GM12875 (cell line): ENCODE measurements at regions not wholly inside any gene's neighbourhood (a gene's known extent, or its start where the extent isn't known, plus 50 kb on each side); places are given as distances from the start of the nearest gene placed in this dataset.

Experiments used
- H3K4me3 ChIP-seq: one replicate; pipeline ENCODE4 v1.5.1; 2011; ENCODE audit warnings: low read depth, low read length, control low read depth
- TF ChIP-seq, protein P1 (sequence below): IDR thresholded peaks from 2 replicates; pipeline ENCODE4 v1.5.1; 2011; ENCODE audit warnings: low read depth, mild to moderate bottlenecking, control low read depth, inconsistent platforms, low read length, moderate library complexity, borderline replicate concordance; ENCODE audit not compliant: insufficient read depth

DNA sequence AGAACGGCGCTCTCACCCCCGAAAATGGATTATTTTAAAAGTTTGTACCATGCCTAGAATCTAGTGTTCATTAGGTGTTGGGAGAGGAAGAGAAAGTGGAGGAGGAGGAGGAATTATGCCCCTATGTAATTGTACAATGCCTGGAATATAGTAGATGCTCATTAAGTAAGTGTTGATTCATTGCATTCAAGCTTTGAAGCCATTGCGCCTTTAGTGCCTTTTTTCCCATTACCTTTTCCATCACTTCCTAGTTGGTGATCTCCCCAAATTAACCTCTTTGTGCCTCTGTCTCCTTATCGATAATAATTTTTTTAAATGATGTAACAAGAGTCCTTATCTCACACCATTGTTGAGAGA, 220.7 kb upstream of the PRICKLE2 start:
- TF ChIP-seq, protein P1, sequence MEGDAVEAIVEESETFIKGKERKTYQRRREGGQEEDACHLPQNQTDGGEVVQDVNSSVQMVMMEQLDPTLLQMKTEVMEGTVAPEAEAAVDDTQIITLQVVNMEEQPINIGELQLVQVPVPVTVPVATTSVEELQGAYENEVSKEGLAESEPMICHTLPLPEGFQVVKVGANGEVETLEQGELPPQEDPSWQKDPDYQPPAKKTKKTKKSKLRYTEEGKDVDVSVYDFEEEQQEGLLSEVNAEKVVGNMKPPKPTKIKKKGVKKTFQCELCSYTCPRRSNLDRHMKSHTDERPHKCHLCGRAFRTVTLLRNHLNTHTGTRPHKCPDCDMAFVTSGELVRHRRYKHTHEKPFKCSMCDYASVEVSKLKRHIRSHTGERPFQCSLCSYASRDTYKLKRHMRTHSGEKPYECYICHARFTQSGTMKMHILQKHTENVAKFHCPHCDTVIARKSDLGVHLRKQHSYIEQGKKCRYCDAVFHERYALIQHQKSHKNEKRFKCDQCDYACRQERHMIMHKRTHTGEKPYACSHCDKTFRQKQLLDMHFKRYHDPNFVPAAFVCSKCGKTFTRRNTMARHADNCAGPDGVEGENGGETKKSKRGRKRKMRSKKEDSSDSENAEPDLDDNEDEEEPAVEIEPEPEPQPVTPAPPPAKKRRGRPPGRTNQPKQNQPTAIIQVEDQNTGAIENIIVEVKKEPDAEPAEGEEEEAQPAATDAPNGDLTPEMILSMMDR, result no peak
- no peak overlapping the region for H3K4me3 ChIP-seq

DNA sequence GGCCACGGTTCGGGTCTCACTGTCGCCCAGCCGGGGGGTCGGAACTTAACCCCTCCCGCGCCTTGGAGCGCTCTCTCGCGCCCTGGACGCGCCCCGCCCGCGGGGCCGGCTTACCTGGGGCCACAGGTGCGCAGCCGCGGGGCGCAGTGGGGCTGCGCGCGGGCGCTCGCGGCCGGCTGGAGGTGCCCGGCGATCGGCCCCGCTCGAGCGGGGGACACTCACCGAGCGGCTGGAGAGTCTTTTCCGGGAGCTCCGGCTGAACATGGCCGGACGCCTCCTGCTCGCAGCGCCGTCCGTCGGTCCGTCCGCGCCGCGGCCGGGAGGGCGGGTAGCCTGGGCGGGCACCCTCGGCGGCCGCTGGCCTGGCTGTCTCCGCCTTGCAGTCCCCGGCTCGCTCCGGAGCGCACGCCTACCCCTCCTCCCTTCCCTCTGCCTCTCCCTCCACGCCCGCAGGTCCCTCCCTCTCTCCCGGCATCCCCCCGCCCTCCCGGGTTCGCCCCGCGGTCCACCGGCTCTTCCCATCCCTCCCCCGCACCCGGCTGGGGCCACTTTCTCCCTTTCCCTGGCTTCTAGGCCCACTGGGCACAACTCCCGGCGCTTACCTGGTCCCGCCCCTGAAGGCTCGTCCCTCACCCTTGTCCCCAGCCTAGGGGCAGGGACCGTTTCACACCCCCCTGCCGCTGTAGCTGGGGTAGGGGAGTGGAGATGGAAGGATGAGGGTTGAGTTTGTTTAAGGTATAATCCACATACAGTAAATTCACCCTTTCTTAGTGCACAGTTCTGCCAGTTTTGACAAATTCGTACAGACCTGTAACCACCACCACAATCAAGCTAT, 220.1 kb upstream of the PRICKLE2 start:
- TF ChIP-seq, protein P1, result no peak
- peak overlapping the region; percentile 48 for H3K4me3 ChIP-seq

DNA sequence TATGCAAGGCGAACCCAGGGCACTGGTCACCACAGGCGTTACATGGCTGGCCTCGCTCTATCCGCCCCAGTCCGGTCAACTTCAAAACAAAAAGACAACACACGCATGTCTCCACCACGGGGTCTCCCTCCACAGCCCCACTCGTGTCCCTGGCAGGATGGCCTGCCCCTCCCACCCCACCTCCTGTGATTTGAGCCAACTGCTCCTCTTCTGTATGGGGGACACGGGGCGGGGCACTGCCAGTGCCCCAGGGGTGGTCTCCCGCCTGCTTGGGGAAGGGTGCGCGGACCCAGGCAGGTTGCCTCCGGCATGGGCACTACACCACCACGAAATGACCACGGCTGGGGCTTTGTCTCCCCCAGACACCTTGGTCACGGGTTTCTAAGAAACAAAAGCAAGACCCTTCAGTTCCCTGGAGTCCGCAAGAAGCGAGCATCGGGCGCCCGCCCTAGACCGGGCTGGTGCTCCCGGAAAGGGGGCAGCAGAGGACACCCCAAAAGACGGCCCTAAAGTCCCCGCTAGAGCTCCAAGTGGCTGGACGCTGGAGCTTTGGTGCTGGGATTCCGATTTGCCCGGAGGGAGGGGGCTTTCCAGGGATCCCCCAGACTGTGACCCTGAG, 219.3 kb upstream of the PRICKLE2 start:
- TF ChIP-seq, protein P1, result no peak
- H3K4me3 ChIP-seq, result peak overlapping the region; percentile 48

DNA sequence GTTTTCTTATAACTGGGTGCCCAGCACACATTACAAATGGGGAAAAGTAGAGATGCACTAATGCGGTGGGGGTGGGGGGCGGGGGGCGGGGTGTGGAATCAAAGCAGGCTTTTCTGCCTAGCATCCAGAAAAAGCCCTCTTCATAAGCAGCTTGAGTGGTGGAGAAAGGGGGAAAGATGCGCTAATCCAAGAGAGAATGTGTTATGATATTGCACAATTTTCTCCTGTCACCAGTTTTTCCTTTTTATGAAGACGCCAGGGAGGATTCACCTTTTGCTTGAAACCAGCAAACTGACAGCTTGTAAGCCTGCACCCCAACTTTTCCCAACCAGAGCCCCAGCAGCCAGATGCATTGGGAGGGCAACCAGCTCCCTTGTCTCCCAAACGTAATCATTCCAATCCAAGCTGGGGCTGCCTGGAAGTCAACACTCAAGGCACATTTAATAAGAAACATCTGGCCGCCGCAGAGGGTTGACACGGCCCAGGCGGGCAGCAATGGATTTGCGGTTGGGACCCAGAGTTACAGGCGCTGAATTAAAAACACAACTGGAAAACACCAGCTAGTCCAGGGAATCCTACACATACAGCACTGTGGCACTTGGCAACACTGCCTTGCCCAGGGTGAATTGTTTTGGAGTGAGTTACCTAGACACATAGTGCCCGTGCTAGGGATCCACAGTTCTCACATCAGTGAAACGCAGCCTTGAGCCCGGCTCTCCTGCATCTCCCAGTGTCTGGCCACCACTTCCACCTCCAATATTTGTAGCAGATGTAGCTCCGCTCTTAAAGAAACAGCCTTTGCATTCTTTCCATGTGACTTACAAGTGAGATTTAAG, 218.5 kb upstream of the PRICKLE2 start:
- TF ChIP-seq, protein P1, result no peak
- no peak overlapping the region for H3K4me3 ChIP-seq

DNA sequence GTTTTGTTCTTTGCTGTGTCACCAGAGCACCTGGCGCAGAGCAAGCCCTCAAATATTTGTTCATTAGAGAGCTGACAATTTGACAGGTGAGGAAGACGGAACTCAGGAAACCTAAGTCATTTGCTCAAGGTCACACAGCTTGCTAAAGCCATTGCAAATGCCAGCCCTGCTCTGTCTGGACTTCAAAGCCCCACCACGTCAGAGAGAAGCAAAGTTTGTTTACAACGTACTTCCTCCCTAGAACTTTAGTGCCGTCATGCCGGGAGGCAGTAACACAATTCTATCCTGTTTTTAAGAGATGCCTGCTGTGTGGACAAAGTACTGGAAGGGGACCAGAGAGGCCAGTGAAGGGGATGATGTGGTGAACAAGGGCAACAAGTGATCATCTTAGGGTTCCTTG, 216.6 kb upstream of the PRICKLE2 start:
- TF ChIP-seq, protein P1, result no peak
- H3K4me3 ChIP-seq, result no peak overlapping the region

DNA sequence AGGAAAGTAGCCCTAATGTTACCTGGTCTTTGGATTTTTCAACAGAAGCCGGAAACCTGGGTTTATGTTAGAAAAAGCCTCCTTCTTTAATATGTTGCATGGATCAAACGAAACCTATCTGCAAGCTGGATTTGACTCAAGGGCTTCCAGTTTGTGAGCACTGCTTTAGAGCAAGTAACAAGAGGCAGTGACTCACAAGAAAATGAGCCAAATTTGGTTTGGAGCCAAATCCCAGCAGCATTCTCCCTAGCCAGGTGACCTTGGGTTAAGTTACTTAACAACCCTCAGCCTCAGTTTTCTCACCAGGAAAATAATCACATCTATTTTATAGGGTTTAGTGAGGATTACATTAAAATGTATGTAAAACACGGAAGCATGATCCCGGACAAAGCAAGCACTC, 215.2 kb upstream of the PRICKLE2 start:
- TF ChIP-seq, protein P1, result no peak
- H3K4me3 ChIP-seq, result no peak overlapping the region

DNA sequence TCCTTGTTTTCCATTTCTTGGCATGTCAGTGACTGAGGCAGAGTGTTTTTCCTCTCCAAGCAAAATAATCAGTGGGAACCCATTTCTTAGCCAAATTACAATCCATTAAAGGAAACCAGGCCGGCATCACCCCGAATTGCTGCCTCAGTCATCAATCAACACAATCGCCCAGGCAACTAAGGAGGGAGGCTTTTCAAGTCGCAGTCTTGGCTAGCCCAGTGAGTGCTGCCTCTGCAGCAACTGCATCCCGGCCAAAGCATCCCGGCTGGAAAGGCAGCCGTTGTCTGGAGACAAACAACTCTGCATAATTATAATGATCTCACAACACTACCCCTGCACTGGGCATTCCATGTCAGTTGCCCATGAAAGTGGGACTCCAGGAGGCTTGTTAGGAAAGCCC, 213.5 kb upstream of the PRICKLE2 start:
- TF ChIP-seq, protein P1, result no peak
- H3K4me3 ChIP-seq, result no peak overlapping the region
